Heart left ventricle (tissue), 13 donors: ENCODE measurements at regions not wholly inside any gene's neighbourhood (a gene's known extent, or its start where the extent isn't known, plus 50 kb on each side); places are given as distances from the start of the nearest gene placed in this dataset.

Experiments
- POLR2A ChIP-seq, 2 donors: fragments of 450-650 bp; IDR thresholded peaks; one replicate each; pipeline ENCODE4 v1.6.1; 2017; ENCODE audit warnings: antibody characterized with exemption in 2 of 2, mild to moderate bottlenecking in 2 of 2, moderate library complexity in 2 of 2
- TF ChIP-seq, protein P1 (sequence below), 12 donors: fragments of 200-600 bp; sonication (generic) in 4 of 12; IDR thresholded peaks; one replicate each; pipeline versions ENCODE4 v1.5.0 to v1.8.0; 2018 to 2022; ENCODE audit warnings: antibody characterized with exemption in 12 of 12, mild to moderate bottlenecking in 5 of 12
- donor health status: ischemic (EF 13 %, LVEDD 7.1; RV severe dilation, severe dysfunction).
- donor health status: DM: no; HTN: yes; CAD: no.
- donor health status: DM: no; HTN: no; CAD: no.
- donor health status: ischemic (EF 25% LVEDD 6.9; RV normal size, moderate dysfunction).
- donor health status: ischemic (EF 25% LVEDD 5.7; RV mildly dilated, moderate dysfunction).
- donor health status: ischemic (EF 35%, LVEDD 5.7; RV mildly dilated, moderate dysfunction).
- donor health status: nonischemic (EF 11% LVEDD 7.7; RV severe dilation, severe dysfunction).
- donor health status: DM: yes; HTN: yes; CAD: no.
- donor health status: PGD.
- donor health status: ischemic (EF 29% LVEDD 5.4; RV normal size, mild dysfunction).
- donor health status: nonischemic (EF 23%, LVEDD 6.1; RV moderate dilation, normal function).

- TF ChIP-seq, protein P1, sequence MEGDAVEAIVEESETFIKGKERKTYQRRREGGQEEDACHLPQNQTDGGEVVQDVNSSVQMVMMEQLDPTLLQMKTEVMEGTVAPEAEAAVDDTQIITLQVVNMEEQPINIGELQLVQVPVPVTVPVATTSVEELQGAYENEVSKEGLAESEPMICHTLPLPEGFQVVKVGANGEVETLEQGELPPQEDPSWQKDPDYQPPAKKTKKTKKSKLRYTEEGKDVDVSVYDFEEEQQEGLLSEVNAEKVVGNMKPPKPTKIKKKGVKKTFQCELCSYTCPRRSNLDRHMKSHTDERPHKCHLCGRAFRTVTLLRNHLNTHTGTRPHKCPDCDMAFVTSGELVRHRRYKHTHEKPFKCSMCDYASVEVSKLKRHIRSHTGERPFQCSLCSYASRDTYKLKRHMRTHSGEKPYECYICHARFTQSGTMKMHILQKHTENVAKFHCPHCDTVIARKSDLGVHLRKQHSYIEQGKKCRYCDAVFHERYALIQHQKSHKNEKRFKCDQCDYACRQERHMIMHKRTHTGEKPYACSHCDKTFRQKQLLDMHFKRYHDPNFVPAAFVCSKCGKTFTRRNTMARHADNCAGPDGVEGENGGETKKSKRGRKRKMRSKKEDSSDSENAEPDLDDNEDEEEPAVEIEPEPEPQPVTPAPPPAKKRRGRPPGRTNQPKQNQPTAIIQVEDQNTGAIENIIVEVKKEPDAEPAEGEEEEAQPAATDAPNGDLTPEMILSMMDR (IDR thresholded peaks at IDR 0.05) = no peak
- no peak for TF ChIP-seq POLR2A (IDR thresholded peaks at IDR 0.05)
These were observed 335.9 kb downstream of the PIK3R1 start for GRCh38 chr5:68551436-68551835.
